ENCODE measurements at regions not wholly inside any gene's neighbourhood (a gene's known extent, or its start where the extent isn't known, plus 50 kb on each side); places are given as distances from the start of the nearest gene placed in this dataset.

GRCh38 chr18:10049747-10050146 lies 135.9 kb downstream of the VAPA start:
- H3K9me3 ChIP-seq (ENCODE audit: control insufficient read depth in 1 of 2, insufficient read depth in 1 of 2, low read depth in 1 of 2, low read length in 2 of 2) = no peaks in the 10 kb centered on the region
- H3K4me2 ChIP-seq (ENCODE audit: low read length) = no peak overlapping the region
- H3K27ac ChIP-seq (ENCODE audit: low read depth, low read length) = no peak overlapping the region
- ChIA-PET POLR2A (no interaction called here), RAD21 (ENCODE audit: low non-redundant PET in 1 of 2, low total read pairs in 2 of 2, uncharacterized antibody in 2 of 2, unreplicated experiment in 2 of 2) (no interaction called here), CTCF (no interaction called here)
- no peaks in the 10 kb centered on the region for H3K79me2 ChIP-seq (ENCODE audit: insufficient read depth, low read length)
- intact Hi-C loops (cut with micrococcal nuclease) = no loop called here
- no peaks in the 10 kb centered on the region for H3K9me2 ChIP-seq (ENCODE audit: insufficient read depth)
- ATAC-seq = no peak
- TF ChIP-seq ATF3 (IDR thresholded peaks at IDR 0.05) (no peak), ZFX (IDR thresholded peaks at IDR 0.05) (no peak), EGR1 (IDR thresholded peaks at IDR 0.05; ENCODE audit: low read depth) (no peak), CBX3 (IDR thresholded peaks at IDR 0.05; ENCODE audit: low read depth) (no peak), FOSL1 (IDR thresholded peaks at IDR 0.05; ENCODE audit: low read depth) (no peak), REST (IDR thresholded peaks at IDR 0.05; ENCODE audit: low read depth) (no peak), CEBPB (IDR thresholded peaks at IDR 0.05; ENCODE audit: low read depth) (no peak)
- no peaks in the 10 kb centered on the region for H4K20me1 ChIP-seq (ENCODE audit: insufficient read depth)
- no peak overlapping the region for H3K9ac ChIP-seq (ENCODE audit: low read length)
- H3K36me3 ChIP-seq (ENCODE audit: control insufficient read depth in 1 of 2, insufficient read depth in 2 of 2, low read length in 2 of 2) = no peaks in the 10 kb centered on the region
- BruUV-seq (replicated peaks) = no TSS peak
- no peak overlapping the region for H3K4me3 ChIP-seq (replicated peaks in 1 of 2; ENCODE audit: low read depth in 1 of 2, low read length in 2 of 2)
- DNase-seq (ENCODE audit: low read depth, low spot score) = no peak
- peaks cover 21% of the 10 kb centered on the region for H3K27me3 ChIP-seq (ENCODE audit: insufficient read depth, low read length)
- no peak overlapping the region for H2AFZ ChIP-seq (ENCODE audit: low read depth, low read length, poor library complexity, severe bottlenecking)
- H3K4me1 ChIP-seq (ENCODE audit: control insufficient read depth in 1 of 2, insufficient read depth in 2 of 2, low read length in 2 of 2) = no peaks in the 10 kb centered on the region

- Histone ChIP-seq H3K27me3 (ENCODE audit: insufficient read depth, low read length) (peaks cover 21% of the 10 kb centered on the region), H3K79me2 (ENCODE audit: insufficient read depth, low read length) (no peaks in the 10 kb centered on the region), H2AFZ (ENCODE audit: low read depth, low read length, poor library complexity, severe bottlenecking) (no peak overlapping the region), H3K9me3 (ENCODE audit: control insufficient read depth in 1 of 2, insufficient read depth in 1 of 2, low read depth in 1 of 2, low read length in 2 of 2) (no peaks in the 10 kb centered on the region), H3K36me3 (ENCODE audit: control insufficient read depth in 1 of 2, insufficient read depth in 2 of 2, low read length in 2 of 2) (no peaks in the 10 kb centered on the region), H3K4me3 (replicated peaks in 1 of 2; ENCODE audit: low read depth in 1 of 2, low read length in 2 of 2) (no peak overlapping the region), H4K20me1 (ENCODE audit: insufficient read depth) (no peaks in the 10 kb centered on the region), H3K4me1 (ENCODE audit: control insufficient read depth in 1 of 2, insufficient read depth in 2 of 2, low read length in 2 of 2) (no peaks in the 10 kb centered on the region), H3K9ac (ENCODE audit: low read length) (no peak overlapping the region), H3K9me2 (ENCODE audit: insufficient read depth) (no peaks in the 10 kb centered on the region), H3K27ac (ENCODE audit: low read depth, low read length) (no peak overlapping the region), H3K4me2 (ENCODE audit: low read length) (no peak overlapping the region)
- RAD21 ChIA-PET (ENCODE audit: low non-redundant PET in 1 of 2, low total read pairs in 2 of 2, uncharacterized antibody in 2 of 2, unreplicated experiment in 2 of 2) = no interaction called here
- no peak for TF ChIP-seq POLR2A (IDR thresholded peaks at IDR 0.05; ENCODE audit: borderline replicate concordance, extremely low read depth, insufficient read depth, insufficient read length)
- TF ChIP-seq EZH2phosphoT487 (IDR thresholded peaks at IDR 0.05; ENCODE audit: borderline replicate concordance) = no peak
- POLR2A ChIA-PET = no interaction called here
- ATAC-seq (no peak), DNase-seq (ENCODE audit: low read depth, low spot score) (no peak)
- intact Hi-C loops (cut with micrococcal nuclease) = no loop called here
- CTCF ChIA-PET = no interaction called here
- no TSS peak for BruUV-seq (replicated peaks)
Observed at GRCh38 chr18:10050956-10051355, 137.1 kb downstream of the VAPA start.

All from HCT116 (cell line).